GM12892 (cell line): ENCODE measurements at regions not wholly inside any gene's neighbourhood (a gene's known extent, or its start where the extent isn't known, plus 50 kb on each side); places are given as distances from the start of the nearest gene placed in this dataset.

ENCODE experiments used
- POLR2A ChIP-seq: IDR thresholded peaks from 2 replicates; pipeline ENCODE4 v1.6.1; 2011; ENCODE audit warnings: low read depth, low read length, control low read depth
- POLR2AphosphoS5 ChIP-seq: IDR thresholded peaks from 2 replicates; pipeline ENCODE4 v1.6.1; 2011; ENCODE audit warnings: low read depth, low read length, control low read depth
- TAF1 ChIP-seq: IDR thresholded peaks from 2 replicates; pipeline ENCODE4 v1.6.1; 2011; ENCODE audit warnings: low read depth, mild to moderate bottlenecking, control low read depth, low read length, borderline replicate concordance

DNA sequence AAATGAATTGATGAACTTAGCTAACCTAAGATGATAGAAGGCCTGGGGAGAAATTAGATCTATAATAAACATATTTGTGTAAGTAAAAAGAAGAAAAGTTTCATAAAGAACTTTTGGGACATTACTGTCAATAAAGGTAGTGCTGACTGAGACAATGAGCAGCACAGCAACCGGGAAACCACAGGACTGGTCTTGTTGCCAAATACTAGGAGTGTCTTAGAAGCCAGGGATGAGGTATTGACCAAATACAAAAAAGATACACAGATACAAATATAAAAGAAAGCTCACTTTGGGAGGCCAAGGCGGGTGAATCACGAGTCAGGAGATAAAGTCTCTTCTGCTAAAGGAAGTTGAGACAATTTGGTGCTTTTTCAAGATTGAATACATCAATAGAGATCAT lies 362.4 kb upstream of the ZNF385D start:
- TF ChIP-seq POLR2A (no peak), POLR2AphosphoS5 (no peak), TAF1 (no peak)
